Panc1 (cell line): ENCODE measurements at regions not wholly inside any gene's neighbourhood (a gene's known extent, or its start where the extent isn't known, plus 50 kb on each side); places are given as distances from the start of the nearest gene placed in this dataset.

Source experiments
- ATAC-seq: fragments of 200-7000 bp; cut with Tn5 transposase; 2 replicates; pipeline ENCODE4 v1.9.1; 2020; ENCODE audit warnings: mild to moderate bottlenecking, moderate library complexity
- BruUV-seq: library from RNA; stranded (reverse); fragments of 400-500 nt; replicated peaks from 2 replicates; lab custom pipeline; 2021; lab: Mats Ljungman, UMichigan
- CTCF ChIA-PET: fragments of 300-600 bp; sonication (Branson Sonifier 250); formaldehyde crosslinking; loops from one replicate; lab custom pipeline; 2022; ENCODE audit warnings: antibody characterized with exemption; lab: Charles Lee
- POLR2A ChIA-PET: fragments of 300-600 bp; sonication (Branson Sonifier 250); formaldehyde crosslinking; loops from one replicate; lab custom pipeline; 2022; ENCODE audit warnings: antibody characterized with exemption; lab: Charles Lee
- DNase-seq: peaks from one replicate; pipeline ENCODE4 v3.0.0-alpha.2; 2010; ENCODE audit warnings: low read depth, low spot score
- H3K27ac ChIP-seq: 2 replicates; pipeline ENCODE4 v1.5.1; 2011; ENCODE audit warnings: mild to moderate bottlenecking, low read length, inconsistent platforms
- H3K27me3 ChIP-seq: fragments of 200-500 bp; sonication (Bioruptor generic); 2 replicates; pipeline ENCODE4 v1.6.0; 2014; ENCODE audit warnings: low read length, inconsistent platforms; ENCODE audit not compliant: control insufficient read depth, insufficient read depth
- H3K36me3 ChIP-seq: fragments of 200-500 bp; sonication (Bioruptor generic); 2 replicates; pipeline ENCODE4 v1.5.1; 2014; ENCODE audit warnings: inconsistent platforms, mild to moderate bottlenecking, low read length, moderate library complexity; ENCODE audit not compliant: control insufficient read depth, insufficient read depth
- H3K4me1 ChIP-seq: 2 replicates; pipeline ENCODE4 v1.5.1; 2011; ENCODE audit warnings: inconsistent platforms, mild to moderate bottlenecking, low read length, moderate library complexity; ENCODE audit not compliant: control insufficient read depth, insufficient read depth
- H3K4me3 ChIP-seq, 2 experiments: 2 replicates each; pipeline ENCODE4 v1.5.1; 2011 to 2012; ENCODE audit warnings: low read depth in 2 of 2, low read length in 2 of 2, mild to moderate bottlenecking in 2 of 2, inconsistent platforms in 1 of 2, moderate library complexity in 1 of 2
- H3K9me3 ChIP-seq: fragments of 200-500 bp; sonication (Bioruptor generic); 2 replicates; pipeline ENCODE4 v1.5.1; 2014; ENCODE audit warnings: low read depth, mild to moderate bottlenecking, inconsistent platforms, low read length, moderate library complexity; ENCODE audit not compliant: control insufficient read depth, insufficient read depth
- POLR2AphosphoS5 ChIP-seq: IDR thresholded peaks from 2 replicates; pipeline ENCODE4 v1.6.1; 2012; ENCODE audit warnings: mild to moderate bottlenecking, low read depth, low read length, moderate library complexity
- SIN3A ChIP-seq: IDR thresholded peaks from 2 replicates; pipeline ENCODE4 v1.6.1; 2012; ENCODE audit warnings: low read depth, mild to moderate bottlenecking, low read length, moderate library complexity, borderline replicate concordance; ENCODE audit not compliant: insufficient read depth
- TCF7L2 ChIP-seq: IDR thresholded peaks from 2 replicates; pipeline ENCODE4 v1.6.1; 2011; ENCODE audit warnings: mild to moderate bottlenecking, low read depth, low read length, inconsistent platforms
- in situ Hi-C: cut with HindIII; loops from 2 replicates; pipeline ENCODE4 v1.10.0; 2016; ENCODE audit warnings: low sequenced_read_pairs, low pct_unique_long_range_greater_than_20kb
- intact Hi-C: fragments of 100-400 bp; cut with micrococcal nuclease; formaldehyde crosslinking; loops from one replicate; pipeline ENCODE4 v1.10.0; 2022; ENCODE audit not compliant: unreplicated experiment
- TF ChIP-seq, protein P1 (sequence below), 2 experiments: IDR thresholded peaks; 2 replicates each; pipeline ENCODE4 v1.6.1; 2011 to 2012; ENCODE audit warnings: low read depth in 2 of 2, control low read depth in 1 of 2, low read length in 1 of 2, mild to moderate bottlenecking in 1 of 2, moderate library complexity in 1 of 2; ENCODE audit not compliant: insufficient read depth in 1 of 2
- TF ChIP-seq, protein P2 (sequence below): fragments of 450-650 bp; IDR thresholded peaks from 2 replicates; pipeline ENCODE4 v1.5.1; 2017; ENCODE audit warnings: mild to moderate bottlenecking

DNA sequence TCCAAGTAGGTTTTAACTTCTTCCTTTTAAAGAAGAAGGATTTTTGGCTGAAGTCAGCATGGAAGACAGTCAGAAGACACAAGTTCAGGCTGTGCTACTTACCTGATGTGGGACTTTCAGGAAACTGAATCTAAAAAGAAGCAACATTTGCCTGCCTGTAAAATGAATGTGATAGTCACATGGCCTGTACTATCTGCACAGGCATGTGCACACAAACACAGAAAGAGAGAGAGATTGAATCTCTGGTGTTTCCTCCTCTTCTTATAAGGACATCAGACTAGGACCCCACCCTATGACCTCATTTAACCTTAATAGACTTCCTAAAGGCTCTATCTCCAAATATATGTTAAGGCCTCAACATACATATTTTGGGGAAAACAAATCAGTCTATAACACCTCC is 542.9 kb downstream of the PLPP3 start:
- H3K9me3 ChIP-seq = no peaks in the 10 kb centered on the region
- ChIA-PET CTCF (no interaction called here), POLR2A (no interaction called here)
- DNase-seq = no peak
- in situ Hi-C loops = no loop called here
- H3K4me3 ChIP-seq = no peak overlapping the region
- TF ChIP-seq POLR2AphosphoS5 (no peak), TCF7L2 (no peak), SIN3A (no peak)
- TF ChIP-seq, protein P1, sequence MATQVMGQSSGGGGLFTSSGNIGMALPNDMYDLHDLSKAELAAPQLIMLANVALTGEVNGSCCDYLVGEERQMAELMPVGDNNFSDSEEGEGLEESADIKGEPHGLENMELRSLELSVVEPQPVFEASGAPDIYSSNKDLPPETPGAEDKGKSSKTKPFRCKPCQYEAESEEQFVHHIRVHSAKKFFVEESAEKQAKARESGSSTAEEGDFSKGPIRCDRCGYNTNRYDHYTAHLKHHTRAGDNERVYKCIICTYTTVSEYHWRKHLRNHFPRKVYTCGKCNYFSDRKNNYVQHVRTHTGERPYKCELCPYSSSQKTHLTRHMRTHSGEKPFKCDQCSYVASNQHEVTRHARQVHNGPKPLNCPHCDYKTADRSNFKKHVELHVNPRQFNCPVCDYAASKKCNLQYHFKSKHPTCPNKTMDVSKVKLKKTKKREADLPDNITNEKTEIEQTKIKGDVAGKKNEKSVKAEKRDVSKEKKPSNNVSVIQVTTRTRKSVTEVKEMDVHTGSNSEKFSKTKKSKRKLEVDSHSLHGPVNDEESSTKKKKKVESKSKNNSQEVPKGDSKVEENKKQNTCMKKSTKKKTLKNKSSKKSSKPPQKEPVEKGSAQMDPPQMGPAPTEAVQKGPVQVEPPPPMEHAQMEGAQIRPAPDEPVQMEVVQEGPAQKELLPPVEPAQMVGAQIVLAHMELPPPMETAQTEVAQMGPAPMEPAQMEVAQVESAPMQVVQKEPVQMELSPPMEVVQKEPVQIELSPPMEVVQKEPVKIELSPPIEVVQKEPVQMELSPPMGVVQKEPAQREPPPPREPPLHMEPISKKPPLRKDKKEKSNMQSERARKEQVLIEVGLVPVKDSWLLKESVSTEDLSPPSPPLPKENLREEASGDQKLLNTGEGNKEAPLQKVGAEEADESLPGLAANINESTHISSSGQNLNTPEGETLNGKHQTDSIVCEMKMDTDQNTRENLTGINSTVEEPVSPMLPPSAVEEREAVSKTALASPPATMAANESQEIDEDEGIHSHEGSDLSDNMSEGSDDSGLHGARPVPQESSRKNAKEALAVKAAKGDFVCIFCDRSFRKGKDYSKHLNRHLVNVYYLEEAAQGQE (IDR thresholded peaks at IDR 0.05; ENCODE audit: insufficient read depth in 1 of 2, low read depth in 2 of 2, low read length in 1 of 2) = no peak
- TF ChIP-seq, protein P2, sequence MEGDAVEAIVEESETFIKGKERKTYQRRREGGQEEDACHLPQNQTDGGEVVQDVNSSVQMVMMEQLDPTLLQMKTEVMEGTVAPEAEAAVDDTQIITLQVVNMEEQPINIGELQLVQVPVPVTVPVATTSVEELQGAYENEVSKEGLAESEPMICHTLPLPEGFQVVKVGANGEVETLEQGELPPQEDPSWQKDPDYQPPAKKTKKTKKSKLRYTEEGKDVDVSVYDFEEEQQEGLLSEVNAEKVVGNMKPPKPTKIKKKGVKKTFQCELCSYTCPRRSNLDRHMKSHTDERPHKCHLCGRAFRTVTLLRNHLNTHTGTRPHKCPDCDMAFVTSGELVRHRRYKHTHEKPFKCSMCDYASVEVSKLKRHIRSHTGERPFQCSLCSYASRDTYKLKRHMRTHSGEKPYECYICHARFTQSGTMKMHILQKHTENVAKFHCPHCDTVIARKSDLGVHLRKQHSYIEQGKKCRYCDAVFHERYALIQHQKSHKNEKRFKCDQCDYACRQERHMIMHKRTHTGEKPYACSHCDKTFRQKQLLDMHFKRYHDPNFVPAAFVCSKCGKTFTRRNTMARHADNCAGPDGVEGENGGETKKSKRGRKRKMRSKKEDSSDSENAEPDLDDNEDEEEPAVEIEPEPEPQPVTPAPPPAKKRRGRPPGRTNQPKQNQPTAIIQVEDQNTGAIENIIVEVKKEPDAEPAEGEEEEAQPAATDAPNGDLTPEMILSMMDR = no peak
- no peaks in the 10 kb centered on the region for H3K27me3 ChIP-seq
- intact Hi-C loops = no loop called here
- H3K27ac ChIP-seq = no peak overlapping the region
- H3K36me3 ChIP-seq = no peaks in the 10 kb centered on the region
- H3K4me1 ChIP-seq = no peaks in the 10 kb centered on the region
- no peak for ATAC-seq
- no TSS peak for BruUV-seq

DNA sequence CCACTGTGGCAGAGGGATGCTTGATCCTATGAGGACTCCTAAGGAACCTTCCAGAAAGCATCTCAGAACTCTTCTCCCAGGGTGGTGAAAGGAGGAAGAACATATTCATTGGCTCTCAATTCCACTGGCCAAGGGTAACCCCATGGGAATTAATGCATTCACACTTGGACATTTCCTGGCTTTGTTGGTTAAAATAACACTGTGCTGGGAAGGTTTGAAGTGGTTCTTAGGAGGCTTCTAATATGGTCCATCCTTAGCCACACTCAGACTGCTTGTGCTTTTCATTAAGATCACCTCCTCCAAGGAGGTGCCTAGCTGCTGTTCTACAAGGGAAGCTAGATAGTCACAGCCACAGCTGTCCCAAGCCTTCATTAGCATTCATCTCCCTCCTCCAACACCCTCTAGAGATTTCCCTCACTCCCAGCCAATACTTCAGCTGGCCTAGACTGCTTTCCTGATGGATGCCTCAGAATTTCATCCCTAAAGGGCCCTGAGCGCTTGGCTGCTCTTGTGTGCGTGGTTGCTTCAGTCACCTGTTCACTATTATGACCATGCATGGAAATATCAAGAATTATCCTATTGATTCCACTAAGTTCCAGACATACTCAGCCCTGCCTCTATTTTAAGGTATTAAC is 544.4 kb downstream of the PLPP3 start:
- intact Hi-C loops (no loop called here), in situ Hi-C loops (no loop called here)
- no peaks in the 10 kb centered on the region for H3K36me3 ChIP-seq
- no peaks in the 10 kb centered on the region for H3K4me1 ChIP-seq
- ChIA-PET CTCF (no interaction called here), POLR2A (no interaction called here)
- no peak for DNase-seq
- no TSS peak for BruUV-seq
- no peaks in the 10 kb centered on the region for H3K9me3 ChIP-seq
- no peak for ATAC-seq
- no peak overlapping the region for H3K27ac ChIP-seq
- H3K27me3 ChIP-seq = no peaks in the 10 kb centered on the region
- TF ChIP-seq, protein P2 = no peak
- TF ChIP-seq TCF7L2 = no peak
- TF ChIP-seq SIN3A = no peak
- TF ChIP-seq, protein P1 (IDR thresholded peaks at IDR 0.05; ENCODE audit: insufficient read depth in 1 of 2, low read depth in 2 of 2, low read length in 1 of 2) = no peak
- TF ChIP-seq POLR2AphosphoS5 = no peak
- no peak overlapping the region for H3K4me3 ChIP-seq
